Cerebellar nuclear complex (tissue), 1 donor: ENCODE measurements at regions not wholly inside any gene's neighbourhood (a gene's known extent, or its start where the extent isn't known, plus 50 kb on each side); places are given as distances from the start of the nearest gene placed in this dataset.

Experiments
- DNase-seq, 2 experiments: peaks; one replicate each; lab custom pipeline; 2025; lab: John Stamatoyannopoulos, UW

DNA sequence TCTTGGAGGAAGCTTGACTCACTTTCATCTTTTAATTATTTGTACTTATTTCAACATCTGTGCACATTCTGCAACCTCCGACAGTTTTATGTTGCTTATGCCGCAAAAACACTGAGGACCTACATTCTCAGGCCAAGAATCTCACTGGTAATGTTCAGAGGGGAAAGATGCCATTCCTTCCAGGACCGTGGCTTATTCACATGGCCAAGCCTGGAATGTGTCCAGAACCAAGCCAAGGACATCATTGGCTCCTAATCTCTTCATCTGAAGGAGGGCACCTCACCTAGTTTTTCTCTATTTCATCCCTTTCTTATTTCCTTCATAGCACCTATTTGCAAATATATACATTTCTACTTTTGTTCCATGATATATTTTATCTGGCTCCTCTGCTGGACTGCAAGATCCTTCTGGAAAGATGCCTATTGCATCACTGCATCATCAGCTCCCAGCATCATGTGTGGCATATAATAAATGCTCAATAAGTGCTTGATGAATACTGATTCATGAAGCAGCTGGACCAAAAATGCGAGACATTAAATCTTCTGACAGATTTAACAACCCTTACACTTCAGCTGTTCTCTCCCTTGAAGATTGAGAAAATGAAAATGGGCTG lies 377.1 kb downstream of the TNS1 start:
- DNase-seq = no peak

DNA sequence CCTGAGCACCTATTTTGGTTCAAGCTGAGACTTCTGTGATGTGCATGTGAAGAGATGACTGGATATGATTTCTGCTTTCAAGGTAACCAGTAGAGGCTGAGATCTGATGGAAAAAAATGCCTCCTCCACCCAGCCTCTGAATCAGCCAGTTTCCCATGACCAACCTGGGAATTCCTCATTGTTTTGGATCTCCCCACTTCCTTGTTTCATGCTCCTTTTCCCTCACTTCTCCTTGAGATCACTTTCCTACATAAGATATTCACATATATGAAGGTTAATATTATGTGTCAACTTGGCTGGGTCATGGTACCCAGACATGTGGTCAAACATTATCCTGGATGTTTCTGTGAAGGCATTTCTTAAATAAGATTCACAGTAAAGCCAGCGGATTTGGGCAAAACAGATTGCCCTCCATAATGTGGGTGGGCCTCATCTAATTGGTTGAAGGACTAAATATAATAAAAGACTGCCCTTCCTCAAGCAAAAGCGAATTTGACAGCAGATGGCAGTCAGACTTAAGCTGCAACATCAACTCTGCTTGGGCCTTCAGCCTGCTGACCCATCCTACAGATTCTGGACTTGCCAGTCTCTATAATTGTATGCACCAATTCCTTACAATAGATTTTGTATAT lies 379.4 kb downstream of the TNS1 start:
- DNase-seq = no peak

- DNase-seq = no peak
Observed at GRCh38 chr2:217622205-217623060, 380.4 kb downstream of the TNS1 start.

GRCh38 chr2:217621391-217621801 lies 381.4 kb downstream of the TNS1 start:
- DNase-seq = no peak

DNA sequence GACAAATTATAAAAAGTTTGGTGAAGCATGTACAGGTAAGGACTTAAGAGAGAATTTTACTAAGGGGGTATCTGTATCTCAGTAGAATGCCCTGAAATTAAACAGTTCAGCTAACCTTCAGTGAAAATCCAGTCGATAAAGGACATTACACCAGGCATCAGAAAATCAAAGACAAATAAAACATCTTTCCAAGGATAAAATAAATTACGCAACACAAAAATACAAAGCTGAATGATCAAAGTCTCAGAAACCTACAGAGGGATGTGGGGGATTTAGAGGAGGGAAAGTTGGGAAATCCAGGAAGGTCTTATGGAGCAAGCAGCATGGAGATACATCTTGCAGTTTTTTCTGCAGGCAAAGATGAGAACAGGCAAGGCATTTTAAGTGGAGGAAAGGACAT lies 384.1 kb downstream of the TNS1 start:
- DNase-seq = no peak

- no peak for DNase-seq
Observed at GRCh38 chr2:217617616-217618022, 385.2 kb downstream of the TNS1 start.

DNA sequence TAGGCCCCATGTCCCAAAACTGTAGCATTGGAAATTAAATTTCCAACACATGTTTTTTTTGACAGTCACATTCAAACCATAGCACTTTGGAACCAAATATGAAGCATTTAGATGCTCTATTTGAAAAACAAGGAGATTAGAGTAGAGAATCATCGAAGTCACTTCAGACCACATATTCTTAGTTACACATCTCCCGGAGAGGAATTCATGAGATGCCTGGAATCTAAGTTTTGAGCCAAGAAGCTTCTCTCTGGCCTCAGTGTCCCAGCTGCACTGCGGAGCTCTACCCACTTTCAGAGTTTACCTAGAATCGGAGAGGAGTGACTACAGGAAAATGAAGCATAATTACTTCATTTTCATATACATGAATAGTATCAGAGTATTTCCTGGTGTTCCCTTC lies 385.9 kb downstream of the TNS1 start:
- DNase-seq = no peak

DNA sequence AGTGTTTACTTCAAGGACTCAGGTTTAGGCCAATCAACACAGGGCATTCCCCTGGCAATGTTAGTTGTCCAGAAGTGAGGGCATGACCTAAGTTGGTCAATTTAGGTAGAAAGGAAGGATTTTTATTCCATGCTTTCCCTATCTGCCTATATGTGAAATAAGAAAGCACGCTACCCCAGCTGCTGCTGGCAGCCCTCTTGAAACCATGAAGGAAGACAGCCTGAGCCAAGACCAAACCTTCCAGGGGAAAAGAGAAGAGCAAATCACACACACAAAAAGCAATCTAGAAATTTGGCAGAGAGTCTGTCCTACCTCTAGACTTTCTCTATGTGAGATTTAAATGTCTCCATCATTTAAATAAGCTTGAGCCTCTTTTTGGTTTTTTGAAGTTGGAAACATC lies 387.6 kb downstream of the TNS1 start:
- no peak for DNase-seq

- no peak for DNase-seq
Observed at GRCh38 chr2:217614498-217614897, 388.3 kb downstream of the TNS1 start.

DNA sequence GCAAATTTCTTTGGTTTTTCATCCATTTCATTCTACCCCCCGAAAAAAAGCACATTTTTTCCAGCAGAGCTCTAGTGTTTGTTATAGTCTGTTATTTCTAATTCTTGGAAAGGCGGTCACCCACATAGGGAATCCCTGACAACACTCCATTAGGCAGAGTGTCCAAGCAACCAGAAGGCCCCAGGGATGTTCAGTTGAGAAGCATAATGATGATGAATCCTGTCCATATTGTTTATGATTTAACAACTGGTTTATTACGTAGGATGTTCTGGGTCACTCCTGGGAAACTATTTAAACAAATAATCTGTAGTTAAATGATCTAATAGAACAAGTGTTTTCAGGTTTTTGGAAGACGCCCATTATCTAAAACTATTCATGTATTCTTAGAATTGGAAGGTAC lies 388.7 kb downstream of the TNS1 start:
- no peak for DNase-seq

DNA sequence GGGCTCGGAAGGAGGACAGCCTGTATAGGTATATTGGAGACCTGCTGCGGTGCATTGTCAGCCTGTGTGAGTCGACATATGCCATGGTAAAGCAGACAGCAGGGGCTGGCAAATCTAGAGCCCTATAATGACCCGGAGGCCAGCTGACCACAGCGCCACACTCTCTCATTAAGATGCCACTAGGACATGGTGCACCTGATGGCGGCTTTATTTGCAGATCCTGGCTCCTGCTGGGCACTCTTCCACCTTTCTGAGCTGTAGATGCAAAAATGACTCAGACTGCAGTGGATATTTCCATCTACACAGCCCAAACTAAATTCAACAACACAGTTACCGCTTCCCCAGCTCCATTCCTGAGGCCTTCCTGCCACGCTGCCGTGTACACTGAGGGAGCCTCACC lies 389.9 kb downstream of the TNS1 start:
- peak in 1 of 2 experiments; percentile 18 for DNase-seq

- DNase-seq = no peak
Observed at GRCh38 chr2:217612211-217612610, 390.6 kb downstream of the TNS1 start.

DNA sequence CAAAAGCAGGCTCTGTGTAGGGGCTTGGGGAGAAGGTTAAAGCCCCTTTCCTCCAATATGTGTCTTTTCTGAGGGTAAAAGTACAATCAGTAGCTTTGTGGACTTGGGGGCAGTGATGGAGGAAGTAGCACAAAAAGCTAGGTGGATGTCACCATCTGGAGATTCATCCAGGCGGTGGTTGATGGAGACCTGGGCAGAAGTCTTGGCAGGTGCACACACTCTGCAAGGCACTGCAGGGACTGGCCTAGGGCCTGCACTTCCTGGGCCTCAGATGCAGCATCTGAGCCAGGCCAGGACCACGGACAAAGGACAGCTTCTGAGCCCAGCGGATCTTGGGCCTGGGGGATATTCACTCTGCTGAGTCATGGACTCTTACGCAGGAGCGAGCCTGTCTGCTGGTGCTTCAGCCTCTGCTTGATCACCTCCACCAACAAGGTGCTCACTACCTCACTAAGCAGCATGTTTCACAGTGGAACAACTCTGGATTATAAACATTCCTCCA lies 391.1 kb downstream of the TNS1 start:
- DNase-seq = no peak

GRCh38 chr2:217611056-217611455 lies 391.7 kb downstream of the TNS1 start:
- no peak for DNase-seq

DNA sequence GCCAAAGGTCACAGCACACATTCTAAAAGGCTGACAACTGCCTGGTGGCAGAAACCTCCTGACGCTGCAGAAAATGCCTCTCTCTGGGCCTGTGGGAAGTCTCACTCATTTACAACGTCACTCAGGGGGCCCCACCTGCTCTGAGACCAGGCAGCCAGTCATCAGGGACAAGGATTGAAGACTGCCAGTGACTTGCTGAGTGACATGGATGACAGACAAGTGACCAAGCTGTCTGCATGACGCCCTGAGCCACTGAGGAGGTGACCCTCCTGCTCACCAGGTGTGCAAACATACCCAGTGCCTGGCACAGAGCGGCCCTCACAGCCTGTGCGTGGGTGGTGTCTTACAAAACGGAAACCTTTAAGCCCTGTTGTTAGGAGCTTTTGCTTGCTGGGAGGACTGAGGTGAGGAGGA lies 392.4 kb downstream of the TNS1 start:
- no peak for DNase-seq

DNA sequence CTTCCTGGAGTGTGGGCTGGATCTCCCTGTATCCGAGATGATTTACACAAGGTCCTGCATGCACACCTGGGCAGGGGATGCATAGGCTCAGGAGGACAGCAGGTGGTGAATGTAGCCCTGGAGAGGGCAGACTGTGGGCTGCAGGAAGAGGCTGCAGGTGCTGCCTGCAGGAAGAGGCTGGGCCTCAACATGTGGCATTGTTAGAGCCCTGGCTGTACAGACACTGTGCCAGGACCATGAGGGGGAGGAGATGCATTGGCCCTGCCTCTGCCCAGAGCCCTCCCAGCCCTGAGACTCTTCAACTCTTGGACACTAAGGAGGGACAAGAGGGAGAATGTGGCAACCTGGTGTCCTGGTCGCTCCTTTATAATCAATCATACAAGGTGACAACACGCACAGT lies 392.8 kb downstream of the TNS1 start:
- DNase-seq = no peak

- DNase-seq = no peak
Observed at GRCh38 chr2:217606296-217606695, 396.5 kb downstream of the TNS1 start.

DNA sequence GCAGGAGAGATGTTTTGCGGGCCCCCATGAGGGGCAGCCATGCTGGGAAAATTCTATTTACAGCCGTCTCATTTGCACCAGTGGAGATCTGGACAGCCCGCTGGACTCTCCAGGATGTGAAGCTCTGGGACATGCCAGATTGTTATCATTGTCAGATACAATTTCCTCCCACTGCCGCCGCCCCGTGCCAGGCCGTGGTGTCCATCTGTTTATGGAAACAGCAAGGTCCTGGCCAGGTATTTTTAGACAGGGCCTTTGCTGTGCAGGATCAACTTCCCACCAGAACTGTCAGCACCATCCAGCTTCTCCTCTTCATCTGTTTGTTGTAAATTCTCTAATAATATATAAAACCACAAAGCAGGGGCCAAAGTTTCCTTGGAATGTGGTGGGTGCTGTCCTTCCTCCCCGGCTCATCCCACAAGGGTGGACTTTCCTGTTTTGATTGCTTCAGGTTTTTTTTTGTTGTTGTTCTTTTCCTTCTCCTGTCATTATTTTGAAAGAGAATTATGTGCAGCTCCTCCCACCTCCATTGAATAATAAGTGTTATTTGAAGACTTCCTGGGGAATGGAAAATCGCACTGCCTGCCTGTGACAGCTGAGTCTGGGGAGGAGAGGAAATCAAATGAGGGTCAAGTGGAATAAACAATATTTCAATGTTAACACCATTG lies 398.1 kb downstream of the TNS1 start:
- DNase-seq = peak; percentile 91 to 95

- DNase-seq = no peak
Observed at GRCh38 chr2:217601601-217602000, 401.2 kb downstream of the TNS1 start.

DNA sequence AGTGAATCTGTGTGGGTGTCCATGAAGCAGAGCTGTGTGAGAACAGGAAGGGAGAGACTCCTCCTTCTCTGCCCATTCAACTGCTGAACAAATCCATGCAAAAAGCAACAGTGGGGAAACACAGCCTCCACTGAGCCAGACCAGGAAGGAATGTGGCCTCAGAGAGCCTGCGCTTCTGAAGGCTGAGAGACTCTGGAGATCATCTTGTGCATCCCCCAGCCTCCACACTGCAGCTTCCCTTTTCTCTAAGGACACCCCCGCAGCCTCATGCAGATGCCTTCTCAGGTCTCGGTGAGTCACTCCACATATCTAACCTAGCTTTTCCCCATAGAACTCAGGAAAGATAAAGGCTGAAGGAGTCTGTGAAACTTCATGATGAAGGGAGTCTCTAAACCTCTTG lies 402.9 kb downstream of the TNS1 start:
- DNase-seq = no peak

DNA sequence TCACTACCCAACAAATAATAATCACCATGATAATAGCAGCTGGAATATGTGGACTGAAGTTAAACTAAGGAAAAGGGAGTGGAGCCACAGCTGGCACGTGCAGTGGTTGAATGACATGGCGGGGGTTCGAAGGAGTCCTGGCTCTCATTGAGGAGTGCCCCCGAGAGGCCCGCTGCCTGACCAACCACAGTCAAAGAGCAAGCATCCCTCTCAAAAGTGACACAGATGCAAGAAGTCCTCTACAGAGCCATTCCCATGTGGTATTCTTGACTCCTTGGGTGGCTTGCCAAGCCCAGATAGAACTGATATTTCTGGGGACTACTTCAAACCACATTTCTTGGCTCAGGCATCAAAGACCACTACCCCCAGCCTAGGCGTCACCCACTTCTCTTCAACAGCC lies 405.1 kb downstream of the TNS1 start:
- no peak for DNase-seq

DNA sequence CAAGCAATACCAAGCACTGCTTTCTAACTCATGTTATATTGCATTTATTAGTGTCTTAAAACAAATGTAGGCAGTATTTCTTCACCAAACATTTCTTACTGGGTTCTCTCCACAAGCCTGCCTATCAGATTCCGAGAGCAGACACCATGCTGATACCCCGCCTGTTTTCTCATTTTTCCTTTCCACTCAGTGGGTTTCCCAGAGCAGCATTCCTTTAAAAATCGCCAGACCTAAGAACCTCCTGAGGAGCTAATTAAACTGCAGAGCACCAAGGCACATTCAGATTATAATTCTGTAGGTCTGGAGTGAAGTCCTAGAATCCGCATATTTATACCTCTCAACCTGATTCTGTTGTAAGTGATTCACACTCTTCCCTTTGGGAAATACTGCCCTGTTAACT lies 405.6 kb downstream of the TNS1 start:
- DNase-seq = no peak
